ENCODE measurements at regions not wholly inside any gene's neighbourhood (a gene's known extent, or its start where the extent isn't known, plus 50 kb on each side); places are given as distances from the start of the nearest gene placed in this dataset.

DNA sequence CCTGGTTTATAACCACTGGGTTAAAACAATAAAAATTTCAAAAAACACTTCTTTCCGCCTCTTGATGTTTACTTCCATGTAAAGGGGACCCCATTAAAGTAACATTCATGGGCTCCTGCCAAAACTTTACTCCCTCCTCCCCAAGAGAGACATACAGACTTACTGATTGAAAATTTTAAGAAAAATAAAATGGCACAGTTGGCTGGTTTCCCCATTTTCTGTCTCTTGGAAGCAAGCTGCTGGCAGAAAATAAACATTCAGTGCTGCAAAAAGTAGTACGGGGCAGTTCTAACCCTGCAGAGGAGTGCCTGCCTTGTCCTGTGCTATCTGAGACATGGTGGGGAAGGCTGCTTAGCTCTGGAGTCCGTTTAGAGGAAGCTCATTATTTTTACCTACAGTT lies 187.3 kb upstream of the INTU start:
- Histone ChIP-seq H3K4me2 (ENCODE audit: low read depth, low read length, poor library complexity, severe bottlenecking) (no peak overlapping the region), H3K27me3 (ENCODE audit: low read length) (no peaks in the 10 kb centered on the region), H4K20me1 (ENCODE audit: insufficient read depth, low read depth, low read length) (no peaks in the 10 kb centered on the region), H3K9ac (ENCODE audit: low read length) (no peak overlapping the region), H2AFZ (ENCODE audit: low read length) (no peak overlapping the region), H3K4me3 (ENCODE audit: low read length) (no peak overlapping the region), H3K27ac (ENCODE audit: low read length) (no peak overlapping the region), H3K9me2 (replicated peaks; ENCODE audit: insufficient read depth, low read length) (no peaks in the 10 kb centered on the region), H3K4me1 (ENCODE audit: low read length) (no peaks in the 10 kb centered on the region), H3K79me2 (ENCODE audit: low read length) (no peaks in the 10 kb centered on the region), H3K36me3 (ENCODE audit: insufficient read depth, low read length) (no peaks in the 10 kb centered on the region), H3K9me3 (ENCODE audit: low read length) (no peaks in the 10 kb centered on the region)
- DNase-seq: no peak

DNA sequence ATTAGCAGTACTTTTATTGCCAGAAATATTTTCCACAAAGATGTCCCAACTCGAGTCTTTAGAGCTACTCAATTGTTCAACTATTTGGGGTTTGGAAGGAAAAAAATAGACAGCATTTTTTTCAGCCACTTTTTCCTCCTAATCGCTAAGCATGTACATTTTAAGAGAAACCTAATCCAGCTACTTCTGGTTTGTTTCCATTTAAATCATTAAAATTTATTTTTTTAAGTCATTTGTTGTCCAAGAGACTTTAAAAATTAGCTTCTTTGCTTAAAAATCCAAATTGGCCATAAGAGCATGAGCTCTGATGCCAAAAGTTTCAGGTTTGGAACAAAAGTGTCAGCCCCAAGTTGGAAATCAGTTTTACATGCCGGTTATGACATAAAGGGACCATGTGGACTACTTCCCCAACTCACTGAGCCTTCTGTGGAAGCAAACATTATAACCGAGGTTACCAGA lies 186.3 kb upstream of the INTU start:
- Histone ChIP-seq H3K27me3 (ENCODE audit: low read length) (no peaks in the 10 kb centered on the region), H3K9me3 (ENCODE audit: low read length) (no peaks in the 10 kb centered on the region), H4K20me1 (ENCODE audit: insufficient read depth, low read depth, low read length) (no peaks in the 10 kb centered on the region), H3K4me1 (ENCODE audit: low read length) (no peaks in the 10 kb centered on the region), H3K4me3 (ENCODE audit: low read length) (no peak overlapping the region), H3K9ac (ENCODE audit: low read length) (no peak overlapping the region), H3K9me2 (replicated peaks; ENCODE audit: insufficient read depth, low read length) (no peaks in the 10 kb centered on the region), H3K4me2 (ENCODE audit: low read depth, low read length, poor library complexity, severe bottlenecking) (no peak overlapping the region), H3K79me2 (ENCODE audit: low read length) (no peaks in the 10 kb centered on the region), H3K36me3 (ENCODE audit: insufficient read depth, low read length) (no peaks in the 10 kb centered on the region), H3K27ac (ENCODE audit: low read length) (no peak overlapping the region), H2AFZ (ENCODE audit: low read length) (no peak overlapping the region)
- DNase-seq: no peak

DNA sequence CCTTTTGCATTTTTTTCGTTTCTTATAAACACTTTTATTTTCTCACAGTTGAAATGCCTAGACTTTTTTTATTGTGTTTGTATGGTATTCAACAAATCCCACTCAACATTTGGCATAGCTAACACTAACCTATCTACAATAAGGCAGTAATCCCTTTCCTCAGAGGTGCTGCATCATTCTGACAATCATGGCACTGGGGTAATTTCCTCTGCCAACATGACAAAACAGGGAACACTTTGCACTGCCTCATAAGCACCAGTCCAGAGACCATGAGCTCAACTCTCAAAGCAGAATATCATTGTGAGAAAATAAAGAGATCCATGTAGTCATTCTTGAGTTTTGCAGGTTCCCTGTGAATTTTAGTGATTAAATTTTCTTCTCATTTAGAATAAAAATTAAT lies 183.8 kb upstream of the INTU start:
- Histone ChIP-seq H3K4me1 (ENCODE audit: low read length) (no peaks in the 10 kb centered on the region), H4K20me1 (ENCODE audit: insufficient read depth, low read depth, low read length) (no peaks in the 10 kb centered on the region), H3K9ac (ENCODE audit: low read length) (no peak overlapping the region), H3K79me2 (ENCODE audit: low read length) (no peaks in the 10 kb centered on the region), H3K27me3 (ENCODE audit: low read length) (no peaks in the 10 kb centered on the region), H3K4me2 (ENCODE audit: low read depth, low read length, poor library complexity, severe bottlenecking) (no peak overlapping the region), H3K9me2 (replicated peaks; ENCODE audit: insufficient read depth, low read length) (0 out of 2 replicates have a peak, but pooled peaks cover 5% of the 10 kb centered on the region), H3K9me3 (ENCODE audit: low read length) (no peaks in the 10 kb centered on the region), H3K4me3 (ENCODE audit: low read length) (no peak overlapping the region), H3K36me3 (ENCODE audit: insufficient read depth, low read length) (no peaks in the 10 kb centered on the region), H3K27ac (ENCODE audit: low read length) (no peak overlapping the region), H2AFZ (ENCODE audit: low read length) (no peak overlapping the region)
- DNase-seq: no peak

DNA sequence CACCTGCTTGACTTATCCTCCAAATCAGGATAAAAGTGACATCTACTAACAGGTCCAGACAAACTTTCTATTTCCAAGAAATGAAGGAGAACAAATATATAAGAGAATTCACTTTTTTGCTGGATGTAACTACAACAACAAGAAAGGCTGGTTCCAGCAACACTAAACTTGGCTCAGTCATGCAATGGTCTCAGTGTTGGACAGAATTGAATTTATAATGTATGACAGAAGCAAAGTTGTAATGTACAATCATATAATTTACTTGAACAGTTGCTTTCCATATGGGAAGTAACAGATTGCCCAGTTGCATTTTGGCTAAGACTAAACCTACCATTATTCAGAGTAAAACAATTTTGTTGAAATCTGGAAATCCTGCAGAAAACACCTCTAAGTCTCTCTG lies 183.3 kb upstream of the INTU start:
- H4K20me1 ChIP-seq (ENCODE audit: insufficient read depth, low read depth, low read length): no peaks in the 10 kb centered on the region
- H3K27me3 ChIP-seq (ENCODE audit: low read length): no peaks in the 10 kb centered on the region
- H3K4me1 ChIP-seq (ENCODE audit: low read length): no peaks in the 10 kb centered on the region
- H3K4me3 ChIP-seq (ENCODE audit: low read length): no peak overlapping the region
- H3K9ac ChIP-seq (ENCODE audit: low read length): no peak overlapping the region
- H3K9me3 ChIP-seq (ENCODE audit: low read length): no peaks in the 10 kb centered on the region
- no peak for DNase-seq
- H3K9me2 ChIP-seq (replicated peaks; ENCODE audit: insufficient read depth, low read length): 0 out of 2 replicates have a peak, but pooled peaks cover 5% of the 10 kb centered on the region
- no peak overlapping the region for H3K4me2 ChIP-seq (ENCODE audit: low read depth, low read length, poor library complexity, severe bottlenecking)
- no peaks in the 10 kb centered on the region for H3K79me2 ChIP-seq (ENCODE audit: low read length)
- H3K36me3 ChIP-seq (ENCODE audit: insufficient read depth, low read length): no peaks in the 10 kb centered on the region
- H2AFZ ChIP-seq (ENCODE audit: low read length): no peak overlapping the region
- H3K27ac ChIP-seq (ENCODE audit: low read length): no peak overlapping the region

DNA sequence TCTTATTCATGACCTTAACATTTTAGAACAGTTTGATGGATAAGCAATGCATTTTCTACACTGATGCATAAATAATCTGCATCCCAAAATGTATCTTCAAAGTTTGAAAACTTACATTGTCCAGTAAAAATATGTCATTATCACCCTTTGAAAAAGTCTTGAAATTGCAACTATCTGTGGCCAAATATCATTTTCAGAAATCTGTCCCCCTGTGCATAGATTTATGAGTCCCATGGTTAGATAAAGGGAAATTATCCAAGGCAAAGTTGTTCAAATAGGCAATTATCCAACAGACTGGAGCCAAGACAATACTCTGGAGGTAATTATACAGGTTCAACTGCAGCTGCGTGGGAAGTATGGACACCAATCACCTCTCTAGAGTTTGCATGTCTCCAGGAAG lies 182.5 kb upstream of the INTU start:
- Histone ChIP-seq H2AFZ (ENCODE audit: low read length) (no peak overlapping the region), H3K27ac (ENCODE audit: low read length) (no peak overlapping the region), H3K9me3 (ENCODE audit: low read length) (no peaks in the 10 kb centered on the region), H3K27me3 (ENCODE audit: low read length) (no peaks in the 10 kb centered on the region), H4K20me1 (ENCODE audit: insufficient read depth, low read depth, low read length) (no peaks in the 10 kb centered on the region), H3K9ac (ENCODE audit: low read length) (no peak overlapping the region), H3K36me3 (ENCODE audit: insufficient read depth, low read length) (no peaks in the 10 kb centered on the region), H3K4me2 (ENCODE audit: low read depth, low read length, poor library complexity, severe bottlenecking) (no peak overlapping the region), H3K4me3 (ENCODE audit: low read length) (no peak overlapping the region), H3K9me2 (replicated peaks; ENCODE audit: insufficient read depth, low read length) (0 out of 2 replicates have a peak, but pooled peaks cover 5% of the 10 kb centered on the region), H3K4me1 (ENCODE audit: low read length) (no peaks in the 10 kb centered on the region), H3K79me2 (ENCODE audit: low read length) (no peaks in the 10 kb centered on the region)
- no peak for DNase-seq

DNA sequence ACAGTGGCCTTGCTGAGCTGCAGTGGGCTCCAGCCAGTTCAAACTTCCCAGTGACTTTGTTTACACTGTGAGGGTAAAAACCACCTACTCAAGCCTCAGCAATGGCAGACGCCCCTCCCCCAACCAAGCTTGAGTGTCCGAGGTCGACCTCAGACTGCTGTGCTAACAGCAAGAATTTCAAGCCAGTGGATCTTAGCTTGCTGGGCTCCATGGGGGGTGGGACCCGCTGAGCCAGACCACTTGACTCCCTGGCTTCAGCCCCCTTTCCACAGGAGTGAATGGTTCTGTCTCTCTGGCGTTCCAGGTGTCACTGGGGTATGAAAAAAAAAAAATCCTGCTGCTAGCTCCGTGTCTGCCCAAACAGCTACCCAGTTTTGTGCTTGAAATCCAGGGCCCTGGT lies 168.9 kb upstream of the INTU start:
- no peaks in the 10 kb centered on the region for H3K79me2 ChIP-seq (ENCODE audit: low read length)
- H3K27me3 ChIP-seq (ENCODE audit: low read length): no peaks in the 10 kb centered on the region
- no peak overlapping the region for H3K4me3 ChIP-seq (ENCODE audit: low read length)
- H3K4me2 ChIP-seq (ENCODE audit: low read depth, low read length, poor library complexity, severe bottlenecking): no peak overlapping the region
- H3K9ac ChIP-seq (ENCODE audit: low read length): no peak overlapping the region
- no peaks in the 10 kb centered on the region for H4K20me1 ChIP-seq (ENCODE audit: insufficient read depth, low read depth, low read length)
- no peak overlapping the region for H3K27ac ChIP-seq (ENCODE audit: low read length)
- no peak overlapping the region for H2AFZ ChIP-seq (ENCODE audit: low read length)
- H3K4me1 ChIP-seq (ENCODE audit: low read length): no peaks in the 10 kb centered on the region
- no peak for DNase-seq
- H3K9me3 ChIP-seq (ENCODE audit: low read length): no peaks in the 10 kb centered on the region
- no peaks in the 10 kb centered on the region for H3K9me2 ChIP-seq (replicated peaks; ENCODE audit: insufficient read depth, low read length)
- H3K36me3 ChIP-seq (ENCODE audit: insufficient read depth, low read length): no peaks in the 10 kb centered on the region

DNA sequence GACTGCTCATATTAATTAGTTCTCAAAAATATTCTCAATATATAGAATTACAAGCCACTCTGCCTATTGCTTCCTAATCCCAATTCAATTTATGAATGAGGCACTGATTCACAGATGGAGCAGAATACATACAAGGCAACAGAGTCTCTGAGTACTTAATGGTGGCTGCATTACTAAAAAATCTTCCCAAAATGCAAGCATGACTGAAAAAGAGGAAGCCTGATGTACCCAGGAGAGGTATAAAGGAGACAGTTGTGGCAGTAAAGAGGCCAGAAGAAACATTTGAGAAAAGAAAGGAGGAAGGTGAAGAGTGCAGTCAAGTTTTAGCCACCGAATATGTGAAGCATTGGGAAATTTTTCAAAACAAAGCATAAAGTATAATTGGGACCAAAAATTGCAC lies 163.2 kb upstream of the INTU start:
- Histone ChIP-seq H4K20me1 (ENCODE audit: insufficient read depth, low read depth, low read length) (no peaks in the 10 kb centered on the region), H3K27ac (ENCODE audit: low read length) (no peak overlapping the region), H3K4me1 (ENCODE audit: low read length) (no peaks in the 10 kb centered on the region), H3K9me2 (replicated peaks; ENCODE audit: insufficient read depth, low read length) (no peaks in the 10 kb centered on the region), H3K27me3 (ENCODE audit: low read length) (no peaks in the 10 kb centered on the region), H2AFZ (ENCODE audit: low read length) (no peak overlapping the region), H3K9me3 (ENCODE audit: low read length) (no peaks in the 10 kb centered on the region), H3K4me2 (ENCODE audit: low read depth, low read length, poor library complexity, severe bottlenecking) (no peak overlapping the region), H3K9ac (ENCODE audit: low read length) (no peak overlapping the region), H3K4me3 (ENCODE audit: low read length) (no peak overlapping the region), H3K36me3 (ENCODE audit: insufficient read depth, low read length) (no peaks in the 10 kb centered on the region), H3K79me2 (ENCODE audit: low read length) (no peaks in the 10 kb centered on the region)
- DNase-seq: no peak

DNA sequence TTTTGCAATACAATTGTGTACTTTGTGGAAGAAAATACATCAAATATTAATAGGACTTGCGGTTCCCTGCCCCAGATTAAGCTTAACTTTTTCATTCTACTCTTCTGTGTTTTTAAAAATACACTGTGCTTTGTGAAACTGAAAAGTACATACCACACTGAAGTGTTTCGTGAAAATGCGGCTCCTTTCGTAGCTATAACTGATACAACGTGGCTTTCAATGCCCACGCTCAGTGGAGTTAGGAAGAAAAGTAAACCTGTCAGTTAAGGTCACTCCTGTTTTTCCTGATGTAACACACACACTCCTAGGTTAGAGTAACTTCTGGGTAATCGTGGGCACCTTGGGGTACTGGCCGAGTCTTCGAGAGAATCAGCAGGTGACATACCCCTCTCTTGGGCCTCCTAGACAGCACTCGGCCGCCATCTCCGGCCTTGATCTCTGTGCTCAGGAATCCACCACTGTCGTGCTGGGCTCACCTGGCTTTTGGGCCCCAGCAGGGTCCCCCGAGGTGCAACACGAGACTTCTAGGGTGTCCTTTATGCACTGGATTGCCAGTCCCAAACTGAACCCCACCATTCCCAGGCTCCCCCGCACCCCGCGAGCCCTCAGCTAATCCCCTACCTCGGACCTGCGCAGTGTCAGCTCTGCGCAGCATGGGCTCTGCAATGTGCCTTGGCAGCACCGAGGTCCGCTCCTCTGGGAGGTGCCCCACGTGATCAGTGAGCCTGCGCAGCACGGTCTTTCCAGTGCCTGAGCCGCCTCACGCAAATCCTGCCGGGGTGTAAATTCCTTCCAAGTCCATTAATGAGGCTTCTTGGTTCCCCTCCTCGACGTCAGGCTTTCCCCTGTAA lies 162.6 kb upstream of the INTU start:
- Histone ChIP-seq H3K9me2 (replicated peaks; ENCODE audit: insufficient read depth, low read length) (no peaks in the 10 kb centered on the region), H3K27ac (ENCODE audit: low read length) (no peak overlapping the region), H2AFZ (ENCODE audit: low read length) (no peak overlapping the region), H4K20me1 (ENCODE audit: insufficient read depth, low read depth, low read length) (no peaks in the 10 kb centered on the region), H3K27me3 (ENCODE audit: low read length) (no peaks in the 10 kb centered on the region), H3K9me3 (ENCODE audit: low read length) (no peaks in the 10 kb centered on the region), H3K79me2 (ENCODE audit: low read length) (no peaks in the 10 kb centered on the region), H3K9ac (ENCODE audit: low read length) (no peak overlapping the region), H3K4me2 (ENCODE audit: low read depth, low read length, poor library complexity, severe bottlenecking) (no peak overlapping the region), H3K4me3 (ENCODE audit: low read length) (no peak overlapping the region), H3K36me3 (ENCODE audit: insufficient read depth, low read length) (no peaks in the 10 kb centered on the region), H3K4me1 (ENCODE audit: low read length) (no peaks in the 10 kb centered on the region)
- no peak for DNase-seq

Data from Karpas-422 (cell line).